Ishikawa (cell line): ENCODE measurements at regions not wholly inside any gene's neighbourhood (a gene's known extent, or its start where the extent isn't known, plus 50 kb on each side); places are given as distances from the start of the nearest gene placed in this dataset.

Experiments
- CREB1 ChIP-seq: IDR thresholded peaks from 2 replicates; pipeline ENCODE4 v1.6.1; 2012; ENCODE audit warnings: low read depth
- EGR1 ChIP-seq: IDR thresholded peaks from 2 replicates; pipeline ENCODE4 v1.6.1; 2012
- EP300 ChIP-seq: IDR thresholded peaks from 2 replicates; pipeline ENCODE4 v1.6.1; 2012; ENCODE audit warnings: borderline replicate concordance
- FOXM1 ChIP-seq: IDR thresholded peaks from 2 replicates; pipeline ENCODE4 v1.6.1; 2012; ENCODE audit warnings: low read depth, borderline replicate concordance
- MAX ChIP-seq: IDR thresholded peaks from 2 replicates; pipeline ENCODE4 v1.6.1; 2012
- NFIC ChIP-seq: IDR thresholded peaks from 2 replicates; pipeline ENCODE4 v1.6.1; 2012
- RAD21 ChIP-seq: IDR thresholded peaks from 2 replicates; pipeline ENCODE4 v1.6.1; 2012; ENCODE audit warnings: low read depth
- REST ChIP-seq: IDR thresholded peaks from 2 replicates; pipeline ENCODE4 v1.6.1; 2012; ENCODE audit warnings: low read depth, mild to moderate bottlenecking
- TAF1 ChIP-seq: IDR thresholded peaks from 2 replicates; pipeline ENCODE4 v1.6.1; 2012; ENCODE audit warnings: low read depth, mild to moderate bottlenecking
- TCF12 ChIP-seq: IDR thresholded peaks from 2 replicates; pipeline ENCODE4 v1.6.1; 2012; ENCODE audit warnings: low read depth
- TEAD4 ChIP-seq: IDR thresholded peaks from 2 replicates; pipeline ENCODE4 v1.6.1; 2012
- USF1 ChIP-seq: IDR thresholded peaks from 2 replicates; pipeline ENCODE4 v1.6.1; 2012
- YY1 ChIP-seq: IDR thresholded peaks from 2 replicates; pipeline ENCODE4 v1.6.1; 2012; ENCODE audit warnings: low read depth
- ZBTB7A ChIP-seq: IDR thresholded peaks from 2 replicates; pipeline ENCODE4 v1.6.1; 2012; ENCODE audit warnings: low read depth

GRCh38 chr2:58715344-58715743 lies 474.2 kb upstream of the FANCL start:
- TF ChIP-seq NFIC (no peak), REST (no peak)

- no peak for TF ChIP-seq REST
- TF ChIP-seq TEAD4, result no peak
- TF ChIP-seq EGR1, result no peak
- no peak for TF ChIP-seq FOXM1
- TF ChIP-seq RAD21, result no peak
- no peak for TF ChIP-seq CREB1
- TF ChIP-seq NFIC, result no peak
- TF ChIP-seq TAF1, result no peak
- TF ChIP-seq MAX, result no peak
- no peak for TF ChIP-seq USF1
- no peak for TF ChIP-seq EP300
- no peak for TF ChIP-seq TCF12
- no peak for TF ChIP-seq YY1
- no peak for TF ChIP-seq ZBTB7A
Measured at GRCh38 chr2:58714238-58714637, 473.1 kb upstream of the FANCL start.

- no peak for TF ChIP-seq MAX
- no peak for TF ChIP-seq ZBTB7A
- TF ChIP-seq TEAD4, result no peak
- TF ChIP-seq FOXM1, result no peak
- TF ChIP-seq EP300, result no peak
- TF ChIP-seq TAF1, result no peak
- no peak for TF ChIP-seq TCF12
- TF ChIP-seq EGR1, result no peak
- TF ChIP-seq REST, result no peak
- no peak for TF ChIP-seq USF1
Measured at GRCh38 chr2:58710795-58711279, 469.7 kb upstream of the FANCL start.

GRCh38 chr2:58709687-58710354 lies 468.7 kb upstream of the FANCL start:
- TF ChIP-seq CREB1 (no peak), USF1 (no peak), TAF1 (no peak)

- 0 out of 2 replicates have a peak, but pooled peaks have one; percentile 7 for TF ChIP-seq USF1
- TF ChIP-seq RAD21, result no peak
Measured at GRCh38 chr2:58709274-58709673, 468.1 kb upstream of the FANCL start.
